HCT116 (cell line): ENCODE measurements at regions not wholly inside any gene's neighbourhood (a gene's known extent, or its start where the extent isn't known, plus 50 kb on each side); places are given as distances from the start of the nearest gene placed in this dataset.

Experiments used
- CTCF ChIP-seq, 3 experiments: fragments of 200-600 bp in 1 of 3; sonication (generic) in 1 of 3; IDR thresholded peaks in 2 of 3; conservative IDR thresholded peaks in 1 of 3; 2 replicates each; pipeline ENCODE4 v1.5.1; 2012 to 2017; ENCODE audit warnings: low read depth in 2 of 3, low read length in 2 of 3, antibody characterized with exemption in 1 of 3, borderline replicate concordance in 1 of 3, control low read depth in 1 of 3, mild to moderate bottlenecking in 1 of 3, mixed read lengths in 1 of 3, mixed run types in 1 of 3, moderate library complexity in 1 of 3; ENCODE audit not compliant: insufficient read depth in 1 of 3
- EZH2 ChIP-seq: fragments of 200-600 bp; sonication (generic); IDR thresholded peaks from 2 replicates; pipeline ENCODE4 v1.6.1; 2017; ENCODE audit warnings: antibody characterized with exemption, mixed run types
- FOSL1 ChIP-seq: IDR thresholded peaks from 2 replicates; pipeline ENCODE4 v1.6.1; 2012; ENCODE audit warnings: low read depth
- POLR2A ChIP-seq: IDR thresholded peaks from 2 replicates; pipeline ENCODE4 v1.7.0; 2011; ENCODE audit warnings: borderline replicate concordance; ENCODE audit not compliant: insufficient read depth, insufficient read length; ENCODE audit errors: extremely low read depth
- POLR2AphosphoS5 ChIP-seq: IDR thresholded peaks from 2 replicates; pipeline ENCODE4 v1.6.1; 2011; ENCODE audit warnings: mild to moderate bottlenecking, low read depth, low read length, moderate library complexity
- REST ChIP-seq: IDR thresholded peaks from 2 replicates; pipeline ENCODE4 v1.6.1; 2012; ENCODE audit warnings: low read depth
- ZNF274 ChIP-seq: fragments of 200-500 bp; sonication (Bioruptor generic); IDR thresholded peaks from 2 replicates; pipeline ENCODE4 v1.6.1; 2014; ENCODE audit warnings: mild to moderate bottlenecking, low read depth, low read length, inconsistent platforms

- TF ChIP-seq POLR2AphosphoS5 (no peak), CTCF (IDR thresholded peaks at IDR 0.05 in 2 of 3, conservative IDR thresholded peaks at IDR 0.05 in 1 of 3; ENCODE audit: borderline replicate concordance in 1 of 3, insufficient read depth in 1 of 3, low read depth in 2 of 3, low read length in 2 of 3) (no peak), POLR2A (no peak), ZNF274 (no peak), EZH2 (no peak), FOSL1 (no peak), REST (no peak)
Measured at GRCh38 chr2:66327066-66327740, 107.7 kb upstream of the MEIS1 start.
